HepG2 (cell line): ENCODE measurements at regions not wholly inside any gene's neighbourhood (a gene's known extent, or its start where the extent isn't known, plus 50 kb on each side); places are given as distances from the start of the nearest gene placed in this dataset.

ENCODE experiments used
- ATF2 ChIP-seq: sonication (generic); formaldehyde crosslinking; IDR thresholded peaks from 2 replicates; pipeline ENCODE4 v1.4.0; 2020; ENCODE audit warnings: missing genetic modification reagents
- CSRNP1 ChIP-seq: sonication (generic); formaldehyde crosslinking; IDR thresholded peaks from 2 replicates; pipeline ENCODE4 v1.8.1; 2023; ENCODE audit warnings: mild to moderate bottlenecking, missing genetic modification reagents
- HINFP ChIP-seq: sonication (generic); formaldehyde crosslinking; IDR thresholded peaks from 2 replicates; pipeline ENCODE4 v1.4.0; 2020; ENCODE audit warnings: low read depth, mild to moderate bottlenecking, missing genetic modification reagents
- NR2F1 ChIP-seq, 2 experiments: fragments of 450-650 bp in 1 of 2; formaldehyde crosslinking in 1 of 2; IDR thresholded peaks; 2 replicates each; pipeline versions ENCODE4 v1.5.0 to v1.6.1; 2016 to 2020; ENCODE audit warnings: mild to moderate bottlenecking in 1 of 2, missing compliant biosample characterization in 1 of 2, missing genetic modification reagents in 1 of 2, moderate library complexity in 1 of 2
- PHB2 ChIP-seq: fragments of 450-650 bp; IDR thresholded peaks from 2 replicates; pipeline ENCODE4 v1.6.1; 2018; ENCODE audit not compliant: partially characterized antibody
- POLR2A ChIP-seq, 2 experiments: IDR thresholded peaks; 2 replicates each; pipeline ENCODE4 v1.6.1; 2011; ENCODE audit warnings: low read depth in 2 of 2, low read length in 2 of 2, mild to moderate bottlenecking in 1 of 2, moderate library complexity in 1 of 2; ENCODE audit not compliant: insufficient read depth in 1 of 2
- ZHX1 ChIP-seq: sonication (generic); formaldehyde crosslinking; IDR thresholded peaks from 2 replicates; pipeline ENCODE4 v1.8.1; 2022; ENCODE audit warnings: low read depth, mild to moderate bottlenecking, missing genetic modification reagents
- ZNF142 ChIP-seq: sonication (generic); formaldehyde crosslinking; IDR thresholded peaks from 2 replicates; pipeline ENCODE4 v1.4.0; 2020; ENCODE audit warnings: missing genetic modification reagents
- ZNF143 ChIP-seq: sonication (generic); formaldehyde crosslinking; IDR thresholded peaks from 2 replicates; pipeline ENCODE4 v1.4.0; 2020; ENCODE audit warnings: missing genetic modification reagents
- ZNF703 ChIP-seq: sonication (generic); formaldehyde crosslinking; IDR thresholded peaks from 2 replicates; pipeline ENCODE4 v1.5.1; 2020; ENCODE audit warnings: missing genetic modification reagents, mild to moderate bottlenecking, moderate library complexity, borderline replicate concordance
- ZNF770 ChIP-seq: sonication (generic); formaldehyde crosslinking; IDR thresholded peaks from 2 replicates; pipeline ENCODE4 v1.5.0; 2020; ENCODE audit warnings: mild to moderate bottlenecking, missing genetic modification reagents

GRCh38 chr15:62392376-62392775 is 227.3 kb upstream of the C2CD4B start (continued):
- TF ChIP-seq ZNF770 (CRISPR knock-in tag) = peak; percentile 25; the same call in 1 of the 2 replicates
- no peak for TF ChIP-seq HINFP (CRISPR knock-in tag)
- no peak for TF ChIP-seq PHB2
- no peak for TF ChIP-seq ZNF143
- no peak for TF ChIP-seq ZHX1 (CRISPR knock-in tag)
- TF ChIP-seq ATF2 (CRISPR knock-in tag) = peak; percentile 67; the same call in 1 of the 2 replicates
- peak in 1 of 2 experiments; percentile 86; a peak in 2 of 4 replicates for TF ChIP-seq POLR2A (IDR thresholded peaks at IDR 0.05; ENCODE audit: insufficient read depth in 1 of 2, low read depth in 2 of 2, low read length in 2 of 2)
- TF ChIP-seq ZNF142 (CRISPR knock-in tag) = no peak
- TF ChIP-seq CSRNP1 (CRISPR knock-in tag) = no peak
- 0 out of 4 replicates have a peak, but pooled peaks of 1 of the 2 experiments have one; percentile 20 for TF ChIP-seq NR2F1 (CRISPR knock-in tag; IDR thresholded peaks at IDR 0.05)
- no peak for TF ChIP-seq ZNF703
